ENCODE measurements at regions not wholly inside any gene's neighbourhood (a gene's known extent, or its start where the extent isn't known, plus 50 kb on each side); places are given as distances from the start of the nearest gene placed in this dataset.

GRCh38 chr6:22804620-22805261 lies 235.4 kb downstream of the HDGFL1 start:
- TF ChIP-seq MAX (IDR thresholded peaks at IDR 0.05) (no peak), ZFP36 (IDR thresholded peaks at IDR 0.05; ENCODE audit: borderline replicate concordance, partially characterized antibody) (no peak)

All from A549 (cell line).